MM.1S (cell line): ENCODE measurements at regions not wholly inside any gene's neighbourhood (a gene's known extent, or its start where the extent isn't known, plus 50 kb on each side); places are given as distances from the start of the nearest gene placed in this dataset.

Experiments
- DNase-seq: peaks from one replicate; pipeline ENCODE4 v3.0.0-alpha.2; 2015
- H2AFZ ChIP-seq: fragments of 300-600 bp; sonication (generic); 2 replicates; pipeline ENCODE4 v1.6.0; 2016; ENCODE audit warnings: antibody characterized with exemption, low read length
- H3F3A ChIP-seq: fragments of 300-600 bp; sonication (generic); 2 replicates; pipeline ENCODE4 v1.6.1; 2016; ENCODE audit warnings: mild to moderate bottlenecking, antibody characterized with exemption, low read length, moderate library complexity, mixed read lengths; ENCODE audit not compliant: insufficient read depth
- H3K27ac ChIP-seq: fragments of 300-600 bp; sonication (generic); 2 replicates; pipeline ENCODE4 v1.5.1; 2016; ENCODE audit warnings: mild to moderate bottlenecking, low read length
- H3K27me3 ChIP-seq: fragments of 300-600 bp; sonication (generic); replicated peaks from 2 replicates; pipeline ENCODE4 v1.6.0; 2016; ENCODE audit warnings: low read length; ENCODE audit not compliant: insufficient read depth
- H3K36me3 ChIP-seq: fragments of 300-600 bp; sonication (generic); replicated peaks from 2 replicates; pipeline ENCODE4 v1.6.1; 2016; ENCODE audit warnings: mild to moderate bottlenecking, low read length, mixed read lengths; ENCODE audit not compliant: insufficient read depth
- H3K4me1 ChIP-seq: fragments of 300-600 bp; sonication (generic); 2 replicates; pipeline ENCODE4 v1.6.1; 2016; ENCODE audit warnings: low read length, mixed read lengths
- H3K4me2 ChIP-seq: fragments of 300-600 bp; sonication (generic); 2 replicates; pipeline ENCODE4 v1.6.0; 2016; ENCODE audit warnings: low read depth, low read length
- H3K4me3 ChIP-seq: fragments of 300-600 bp; sonication (generic); 2 replicates; pipeline ENCODE4 v1.5.1; 2016; ENCODE audit warnings: low read length, mixed read lengths
- H3K79me2 ChIP-seq: fragments of 300-600 bp; sonication (generic); 2 replicates; pipeline ENCODE4 v1.6.1; 2016; ENCODE audit warnings: mixed run types, low read length, mixed read lengths
- H3K9ac ChIP-seq: fragments of 300-600 bp; sonication (generic); 2 replicates; pipeline ENCODE4 v1.6.1; 2016; ENCODE audit warnings: low read length, mixed read lengths
- H3K9me2 ChIP-seq: fragments of 300-600 bp; sonication (generic); replicated peaks from 2 replicates; pipeline ENCODE4 v1.6.1; 2016; ENCODE audit warnings: mild to moderate bottlenecking, low read length, mixed read lengths; ENCODE audit not compliant: insufficient read depth
- H3K9me3 ChIP-seq: fragments of 300-600 bp; sonication (generic); replicated peaks from 2 replicates; pipeline ENCODE4 v1.6.1; 2016; ENCODE audit warnings: mild to moderate bottlenecking, low read length, mixed read lengths; ENCODE audit not compliant: insufficient read depth
- H4K20me1 ChIP-seq: fragments of 300-600 bp; sonication (generic); 2 replicates; pipeline ENCODE4 v1.6.1; 2016; ENCODE audit warnings: mild to moderate bottlenecking, low read length, moderate library complexity, mixed read lengths; ENCODE audit not compliant: insufficient read depth
- CTCF ChIP-seq: fragments of 300-600 bp; sonication (generic); IDR thresholded peaks from 2 replicates; pipeline ENCODE4 v1.5.1; 2016; ENCODE audit warnings: antibody characterized with exemption, low read length, mixed read lengths
- EZH2 ChIP-seq: fragments of 300-600 bp; sonication (generic); optimal IDR thresholded peaks from 2 replicates; pipeline ENCODE3; 2017; ENCODE audit warnings: low read depth, mild to moderate bottlenecking, antibody characterized with exemption, low read length, mixed read lengths
- EZH2phosphoT487 ChIP-seq: fragments of 300-600 bp; sonication (generic); IDR thresholded peaks from 2 replicates; pipeline ENCODE4 v1.6.1; 2018; ENCODE audit warnings: antibody characterized with exemption, low read length

GRCh38 chr12:5259523-5259922 is 172.4 kb upstream of the NTF3 start:
- DNase-seq: no peak
- Histone ChIP-seq H3K36me3 (no peaks in the 10 kb centered on the region), H3K4me3 (no peak overlapping the region), H3K9ac (no peak overlapping the region), H3K27ac (no peak overlapping the region), H3K27me3 (no peaks in the 10 kb centered on the region), H3K9me2 (no peaks in the 10 kb centered on the region), H3F3A (no peaks in the 10 kb centered on the region), H3K79me2 (no peaks in the 10 kb centered on the region), H3K4me2 (no peak overlapping the region), H3K4me1 (no peaks in the 10 kb centered on the region), H2AFZ (no peak overlapping the region), H3K9me3 (no peaks in the 10 kb centered on the region), H4K20me1 (no peaks in the 10 kb centered on the region)
- no peak for TF ChIP-seq EZH2phosphoT487

GRCh38 chr12:5260086-5260485 is 171.8 kb upstream of the NTF3 start:
- H3K4me2 ChIP-seq: no peak overlapping the region
- no peak overlapping the region for H3K9ac ChIP-seq
- H2AFZ ChIP-seq: no peak overlapping the region
- no peak overlapping the region for H3K27ac ChIP-seq
- no peaks in the 10 kb centered on the region for H3K9me2 ChIP-seq
- H3K9me3 ChIP-seq: no peaks in the 10 kb centered on the region
- TF ChIP-seq EZH2phosphoT487: no peak
- no peaks in the 10 kb centered on the region for H4K20me1 ChIP-seq
- H3F3A ChIP-seq: no peaks in the 10 kb centered on the region
- no peaks in the 10 kb centered on the region for H3K79me2 ChIP-seq
- H3K27me3 ChIP-seq: no peaks in the 10 kb centered on the region
- H3K4me1 ChIP-seq: no peaks in the 10 kb centered on the region
- H3K36me3 ChIP-seq: no peaks in the 10 kb centered on the region
- no peak for DNase-seq
- H3K4me3 ChIP-seq: no peak overlapping the region

GRCh38 chr12:5260591-5261086 is 171.3 kb upstream of the NTF3 start:
- H3K79me2 ChIP-seq: no peaks in the 10 kb centered on the region
- H3K9me3 ChIP-seq: no peaks in the 10 kb centered on the region
- H2AFZ ChIP-seq: no peak overlapping the region
- H4K20me1 ChIP-seq: no peaks in the 10 kb centered on the region
- H3K4me1 ChIP-seq: no peaks in the 10 kb centered on the region
- H3F3A ChIP-seq: no peaks in the 10 kb centered on the region
- no peak overlapping the region for H3K27ac ChIP-seq
- H3K9ac ChIP-seq: no peak overlapping the region
- no peaks in the 10 kb centered on the region for H3K36me3 ChIP-seq
- no peak overlapping the region for H3K4me2 ChIP-seq
- no peaks in the 10 kb centered on the region for H3K9me2 ChIP-seq
- H3K27me3 ChIP-seq: no peaks in the 10 kb centered on the region
- no peak for DNase-seq
- TF ChIP-seq CTCF (no peak), EZH2 (no peak), EZH2phosphoT487 (no peak)
- H3K4me3 ChIP-seq: no peak overlapping the region

- Histone ChIP-seq H3K4me2 (no peak overlapping the region), H3K27ac (no peak overlapping the region)
Observed at GRCh38 chr12:5262450-5262849, 169.5 kb upstream of the NTF3 start.

More at GRCh38 chr12:5262450-5262849, 169.5 kb upstream of the NTF3 start:
- Histone ChIP-seq H3K9ac (no peak overlapping the region), H3K27me3 (no peaks in the 10 kb centered on the region), H3F3A (no peaks in the 10 kb centered on the region), H2AFZ (no peak overlapping the region), H3K4me3 (no peak overlapping the region), H3K9me3 (no peaks in the 10 kb centered on the region), H3K36me3 (no peaks in the 10 kb centered on the region), H4K20me1 (no peaks in the 10 kb centered on the region), H3K79me2 (no peaks in the 10 kb centered on the region), H3K4me1 (no peaks in the 10 kb centered on the region), H3K9me2 (no peaks in the 10 kb centered on the region)
- TF ChIP-seq CTCF (no peak), EZH2 (no peak), EZH2phosphoT487 (no peak)
- no peak for DNase-seq
